Activated CD8-positive, alpha-beta T cell treated with anti-CD3 and anti-CD28 coated beads, Interleukin-2, amount 10 ng/mL, durations not matched to agents 7 days and 5 days (primary cell): ENCODE measurements at regions not wholly inside any gene's neighbourhood (a gene's known extent, or its start where the extent isn't known, plus 50 kb on each side); places are given as distances from the start of the nearest gene placed in this dataset.
"Not testable (repeated sequence)": the region's sequence is repeated elsewhere in the genome, so short reads cannot be mapped to it uniquely, and the experiment has no call there.

ENCODE experiments used
- ATAC-seq: fragments of 150-1000 bp; cut with Tn5 transposase; one replicate; pipeline ENCODE4 v1.10.0; 2021; ENCODE audit warnings: moderate library complexity
- CTCF ChIA-PET: fragments of 350-600 bp; sonication (Branson Sonifier 250); formaldehyde crosslinking; loops from one replicate; lab custom pipeline; 2021; ENCODE audit warnings: antibody characterized with exemption; lab: Charles Lee
- POLR2A ChIA-PET: fragments of 350-600 bp; sonication (Branson Sonifier 250); formaldehyde crosslinking; loops from one replicate; lab custom pipeline; 2021; ENCODE audit warnings: antibody characterized with exemption; lab: Charles Lee
- DNase-seq: peaks from one replicate; pipeline ENCODE4 v3.0.0-alpha.2; 2020
- H3K27ac Mint-ChIP-seq: one replicate; pipeline ENCODE4 v1.8.0; 2021; ENCODE audit warnings: mild to moderate bottlenecking, mixed read lengths
- H3K27me3 Mint-ChIP-seq: one replicate; pipeline ENCODE4 v1.8.0; 2021; ENCODE audit warnings: low read depth, mixed read lengths
- H3K36me3 Mint-ChIP-seq: one replicate; pipeline ENCODE4 v1.8.0; 2021; ENCODE audit warnings: low read depth, mixed read lengths
- H3K4me1 Mint-ChIP-seq: one replicate; pipeline ENCODE4 v1.8.0; 2021; ENCODE audit warnings: low read depth, mixed read lengths
- H3K4me3 Mint-ChIP-seq: one replicate; pipeline ENCODE4 v1.8.0; 2021; ENCODE audit warnings: mild to moderate bottlenecking, mixed read lengths
- H3K9me3 Mint-ChIP-seq: one replicate; pipeline ENCODE4 v1.8.0; 2022; ENCODE audit warnings: mixed read lengths; ENCODE audit not compliant: insufficient read depth

DNA sequence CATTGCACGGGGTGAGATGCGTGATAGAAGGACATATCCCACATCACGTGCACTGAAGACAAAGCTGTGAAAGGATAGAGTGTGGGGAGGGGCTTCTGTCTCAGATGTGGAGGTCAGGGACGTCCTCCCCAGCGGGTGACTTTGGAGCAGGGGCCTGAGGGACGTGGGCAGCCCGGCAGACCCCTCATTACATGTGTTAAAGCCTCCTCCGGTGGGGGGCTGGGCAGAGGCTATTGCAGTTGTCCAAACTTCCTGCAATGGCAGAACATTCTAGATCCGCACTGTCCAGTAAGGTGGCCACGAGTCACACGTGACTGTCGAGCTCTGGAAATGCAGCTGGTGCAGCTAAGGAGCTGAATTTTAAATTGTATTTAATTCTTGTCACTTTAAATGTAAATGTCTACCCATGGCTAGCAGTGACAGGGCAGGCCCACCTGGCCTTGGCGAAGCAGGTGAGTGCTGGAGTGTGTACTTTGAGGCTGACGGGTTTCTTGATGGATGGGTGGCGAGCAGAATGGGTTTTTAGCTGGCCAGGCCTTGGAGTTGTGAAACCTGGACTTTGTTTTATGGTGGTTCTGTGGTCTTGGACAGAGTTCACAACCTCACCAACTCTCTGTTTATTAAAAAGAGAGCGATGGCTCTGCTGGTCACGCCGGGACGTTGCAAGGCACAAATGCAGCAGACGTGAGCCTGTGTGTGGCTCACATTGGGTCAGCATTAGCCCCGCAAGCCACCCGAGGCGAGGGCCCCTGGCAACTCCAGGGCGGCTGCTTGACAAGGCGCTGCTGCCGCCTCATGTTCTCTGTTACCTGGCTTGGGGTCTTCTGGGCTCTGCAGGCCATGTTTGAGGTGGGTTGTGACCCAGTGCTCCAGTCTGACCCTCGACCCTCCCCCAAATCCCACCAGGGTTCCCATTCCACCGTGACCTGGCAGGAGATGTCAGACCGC lies 177.6 kb downstream of the NPIPB11 start:
- ATAC-seq, CTCF ChIA-PET, POLR2A ChIA-PET, H3K9me3 Mint-ChIP-seq, H3K27me3 Mint-ChIP-seq, H3K36me3 Mint-ChIP-seq, DNase-seq, H3K4me3 Mint-ChIP-seq, H3K27ac Mint-ChIP-seq: not testable (repeated sequence)
- H3K4me1 Mint-ChIP-seq, result peaks cover 15% of the 10 kb centered on the region

DNA sequence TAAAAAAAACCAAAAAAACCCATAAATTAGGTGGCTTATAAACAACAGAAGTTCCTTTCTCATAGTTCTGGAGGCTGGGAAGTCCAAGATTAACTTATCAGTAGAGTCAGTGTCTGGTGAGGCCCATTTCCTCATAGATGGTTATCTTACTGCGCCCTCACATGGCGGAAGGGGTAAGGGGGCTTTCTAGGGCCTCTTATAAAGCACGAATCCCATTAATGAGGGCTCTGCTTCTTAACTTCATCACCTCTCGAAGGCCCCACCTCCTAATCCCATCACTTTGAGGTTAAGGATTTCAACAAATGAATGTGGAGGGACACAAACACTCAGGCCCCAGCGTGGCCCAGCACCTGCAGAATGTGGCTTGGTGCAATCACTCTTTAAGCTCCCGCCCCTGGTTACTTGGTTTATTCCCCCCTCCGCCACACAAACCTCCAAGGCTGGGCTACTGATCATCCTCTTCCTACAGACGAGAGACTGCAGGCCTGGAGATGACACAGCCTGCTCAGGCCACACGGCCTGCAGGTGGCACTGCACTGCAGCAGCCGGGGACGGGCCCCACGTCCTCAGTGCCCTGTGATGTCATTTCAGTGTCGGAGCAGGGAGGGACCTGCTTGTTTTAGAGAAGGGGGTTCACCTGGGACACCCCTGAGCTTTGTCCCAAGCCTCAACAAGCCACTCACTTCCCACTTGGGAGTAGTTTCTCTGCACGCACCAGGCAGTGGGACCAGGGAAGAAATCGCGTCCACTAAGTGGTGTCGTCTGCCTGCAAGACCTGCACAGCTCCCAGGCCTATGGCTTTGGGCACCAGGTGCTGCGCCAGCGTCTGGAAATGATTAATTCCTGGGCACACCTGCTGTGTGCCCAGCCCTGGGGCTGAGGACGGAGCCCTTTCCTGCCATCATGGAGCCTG lies 178.5 kb downstream of the NPIPB11 start:
- POLR2A ChIA-PET, H3K4me3 Mint-ChIP-seq, H3K27me3 Mint-ChIP-seq, H3K9me3 Mint-ChIP-seq, H3K27ac Mint-ChIP-seq, CTCF ChIA-PET, H3K36me3 Mint-ChIP-seq: not testable (repeated sequence)
- peak; percentile 97 for ATAC-seq
- peak; percentile 73 for DNase-seq
- H3K4me1 Mint-ChIP-seq, result peaks cover 22% of the 10 kb centered on the region

DNA sequence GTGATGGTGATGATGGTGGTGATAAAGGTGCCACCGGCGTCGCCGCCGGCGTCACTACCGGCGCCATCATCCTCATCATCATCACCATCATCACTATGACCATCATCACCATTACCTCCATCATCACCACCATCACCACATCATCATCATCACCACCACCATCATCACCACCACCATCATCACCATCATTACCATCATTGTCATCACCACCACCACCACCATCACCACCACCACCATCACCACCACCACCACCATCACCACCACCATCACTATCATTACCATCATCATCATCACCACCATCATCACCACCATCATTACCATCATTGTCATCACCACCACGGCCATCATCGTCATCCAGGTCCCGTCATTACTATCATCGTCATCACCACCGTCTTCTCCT lies 179.7 kb downstream of the NPIPB11 start:
- Mint-ChIP-seq H3K27me3 (no peaks in the 10 kb centered on the region), H3K9me3 (no peaks in the 10 kb centered on the region), H3K4me3 (no peak overlapping the region), H3K36me3 (no peaks in the 10 kb centered on the region), H3K27ac (no peak overlapping the region), H3K4me1 (peaks cover 22% of the 10 kb centered on the region)
- ChIA-PET CTCF (no interaction called here), POLR2A (no interaction called here)
- ATAC-seq (no peak), DNase-seq (no peak)

DNA sequence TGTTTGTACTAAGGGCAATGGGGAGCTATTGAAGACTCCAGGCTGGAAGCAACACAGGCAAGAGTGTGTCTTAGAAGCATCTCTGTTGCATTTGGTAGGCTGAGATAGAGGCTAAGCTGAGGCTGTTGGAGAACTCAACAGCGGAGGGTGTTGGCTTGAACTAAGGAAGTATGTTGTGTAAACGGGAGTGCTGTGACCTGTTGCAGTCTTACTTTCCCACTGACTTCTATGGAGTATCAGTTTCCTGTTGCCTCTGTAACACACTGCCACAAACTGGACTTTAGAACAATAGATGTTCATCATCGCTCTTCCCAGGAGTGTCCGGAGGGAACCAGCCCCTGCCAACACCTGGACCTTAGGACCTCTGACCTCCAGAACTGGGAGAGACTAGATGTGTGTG lies 181.8 kb downstream of the NPIPB11 start:
- H3K27me3 Mint-ChIP-seq, CTCF ChIA-PET: not testable (repeated sequence)

DNA sequence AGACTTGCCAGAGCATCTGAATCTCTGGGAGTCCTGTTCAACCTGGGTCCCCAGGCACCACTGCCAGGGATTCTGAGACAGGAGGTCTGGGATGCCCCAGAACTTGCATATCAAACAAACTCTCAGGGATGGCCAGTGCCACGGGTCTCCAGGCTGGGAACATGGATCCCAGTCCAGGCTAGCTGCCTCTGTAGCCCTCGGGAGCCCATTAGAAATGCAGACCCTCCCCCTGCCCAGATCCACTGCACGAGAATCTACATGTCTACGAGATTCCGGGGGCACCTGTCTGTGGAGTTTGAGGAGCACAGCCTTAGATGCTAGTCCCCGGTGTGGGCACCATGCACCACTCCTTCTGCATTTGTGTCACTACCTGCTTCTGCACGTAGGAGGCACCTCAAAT lies 183.9 kb downstream of the NPIPB11 start:
- DNase-seq, H3K27me3 Mint-ChIP-seq, CTCF ChIA-PET, H3K9me3 Mint-ChIP-seq, H3K4me3 Mint-ChIP-seq, ATAC-seq, H3K27ac Mint-ChIP-seq, POLR2A ChIA-PET: not testable (repeated sequence)
- Mint-ChIP-seq H3K4me1 (peaks cover 13% of the 10 kb centered on the region), H3K36me3 (peaks cover 13% of the 10 kb centered on the region)

More for the DNA sequence above, 181.8 kb downstream of the NPIPB11 start:
- H3K4me1 Mint-ChIP-seq, result peaks cover 22% of the 10 kb centered on the region
- H3K4me3 Mint-ChIP-seq, H3K9me3 Mint-ChIP-seq, DNase-seq, H3K36me3 Mint-ChIP-seq, H3K27ac Mint-ChIP-seq, POLR2A ChIA-PET, ATAC-seq: not testable (repeated sequence)

DNA sequence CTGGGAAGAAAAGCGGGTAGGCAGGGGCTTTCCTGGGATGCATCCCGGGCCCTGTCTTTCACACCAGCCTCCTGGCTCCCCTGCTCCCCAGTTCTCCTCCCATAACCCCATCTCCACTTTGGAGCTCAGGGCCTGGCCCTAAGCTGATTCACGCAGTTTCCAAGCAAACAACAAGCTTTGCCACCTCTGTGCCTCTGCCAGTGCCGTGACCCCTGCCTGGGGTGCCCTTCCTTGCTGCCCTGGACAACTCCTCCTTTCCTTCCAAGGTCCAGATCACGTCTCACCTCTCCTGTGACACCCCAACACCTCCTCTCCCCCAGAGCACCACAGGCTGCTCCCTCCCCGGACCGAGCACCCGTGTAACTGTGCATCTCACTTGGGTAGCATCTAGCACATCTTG lies 184.5 kb downstream of the NPIPB11 start:
- DNase-seq, CTCF ChIA-PET, H3K9me3 Mint-ChIP-seq, H3K27ac Mint-ChIP-seq, ATAC-seq, POLR2A ChIA-PET, H3K27me3 Mint-ChIP-seq, H3K4me3 Mint-ChIP-seq: not testable (repeated sequence)
- Mint-ChIP-seq H3K4me1 (peaks cover 12% of the 10 kb centered on the region), H3K36me3 (peaks cover 13% of the 10 kb centered on the region)

DNA sequence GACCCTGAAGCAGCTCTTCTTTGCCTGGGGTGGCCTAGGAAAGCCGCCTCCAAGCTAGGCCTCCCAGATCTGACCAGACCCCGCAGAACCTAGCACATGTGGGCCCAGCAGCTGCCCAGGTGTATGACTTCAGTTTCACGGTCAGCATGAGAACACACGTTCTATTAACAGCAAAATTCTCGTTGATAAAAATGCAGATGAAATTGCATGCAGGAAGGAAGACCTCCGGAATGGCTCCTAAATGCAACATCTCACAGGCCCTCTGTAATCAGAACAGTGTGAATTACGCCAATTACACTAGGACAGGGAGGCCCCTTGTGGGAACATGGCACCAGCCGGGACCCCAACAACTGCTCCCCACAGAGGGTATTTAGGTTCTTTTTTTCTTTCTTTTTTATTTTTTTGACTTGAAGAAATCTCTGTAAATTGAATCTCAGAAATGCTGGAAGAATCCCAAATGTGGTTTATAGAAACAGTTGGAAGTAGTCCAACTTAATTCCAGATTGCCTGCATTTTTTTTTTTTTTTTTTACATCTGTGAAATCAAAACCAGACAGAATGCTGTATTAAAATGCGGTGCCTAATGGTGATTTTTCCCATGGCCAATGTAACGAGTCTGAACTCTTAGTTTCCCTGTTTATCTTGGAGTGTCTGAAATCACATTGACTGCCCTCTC lies 185.1 kb downstream of the NPIPB11 start:
- DNase-seq, result peak; percentile 1

DNA sequence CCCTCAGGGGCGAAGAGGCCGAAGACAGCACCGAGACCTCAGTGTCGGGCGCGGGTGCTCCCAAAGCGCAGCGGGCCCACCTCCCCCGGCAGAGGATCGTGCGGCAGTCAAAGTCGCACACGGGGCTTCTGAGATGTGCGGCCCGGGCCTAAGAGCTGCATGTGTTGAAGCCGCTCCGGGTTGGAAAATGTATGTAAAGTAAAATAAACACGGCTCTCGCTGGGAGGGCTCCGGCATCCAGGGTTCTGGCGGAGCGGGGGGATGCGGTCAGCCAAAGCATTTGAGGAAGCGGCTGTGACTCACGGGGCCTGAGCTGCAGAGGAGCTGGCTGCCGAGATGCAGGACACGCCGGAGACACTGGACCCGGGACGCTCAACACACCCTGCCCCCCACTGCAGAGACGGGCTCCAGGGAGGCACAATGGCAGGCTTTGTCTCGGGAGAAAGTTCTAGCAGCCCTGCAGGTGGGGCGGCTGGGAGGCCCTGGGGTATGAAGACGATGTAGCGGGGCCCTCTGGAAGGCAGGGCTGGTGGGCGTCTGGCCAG lies 185.8 kb downstream of the NPIPB11 start:
- ATAC-seq, POLR2A ChIA-PET: not testable (repeated sequence)

More for the DNA sequence above, 185.1 kb downstream of the NPIPB11 start:
- CTCF ChIA-PET, POLR2A ChIA-PET, H3K4me3 Mint-ChIP-seq, H3K27me3 Mint-ChIP-seq, H3K9me3 Mint-ChIP-seq, H3K27ac Mint-ChIP-seq, ATAC-seq: not testable (repeated sequence)
- Mint-ChIP-seq H3K36me3 (peaks cover 13% of the 10 kb centered on the region), H3K4me1 (peaks cover 12% of the 10 kb centered on the region)

DNA sequence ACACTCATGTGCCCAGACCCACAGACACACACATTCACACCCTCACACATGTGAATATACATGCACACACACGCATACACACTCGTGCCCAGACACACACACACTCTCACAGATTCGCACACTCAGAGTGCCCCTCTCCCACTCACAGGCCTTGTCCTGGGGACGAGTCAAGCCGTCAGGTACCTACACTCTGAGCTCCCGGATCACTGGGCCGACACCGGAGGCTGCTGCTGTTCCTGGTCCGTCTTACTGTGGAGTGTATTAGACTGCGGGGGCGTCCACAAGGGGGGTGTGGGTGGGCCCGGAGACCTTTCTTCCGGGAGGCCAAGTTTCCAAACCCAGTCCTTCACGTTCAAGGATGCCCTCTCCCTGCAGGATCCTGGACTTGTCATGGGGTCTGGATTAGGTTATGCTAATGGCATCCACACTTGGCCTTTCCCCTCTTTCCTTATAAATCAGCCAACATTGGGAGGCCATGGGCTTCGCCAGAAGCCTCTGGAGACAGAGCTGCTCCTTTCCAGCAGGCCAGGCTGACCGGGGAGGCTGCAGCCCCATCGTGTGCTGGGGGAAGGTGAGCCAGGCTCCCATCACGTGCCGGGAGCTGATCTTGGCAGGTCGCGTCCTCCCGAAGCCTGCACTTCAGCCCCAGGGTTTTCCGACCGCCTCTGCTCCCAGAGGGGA lies 186.4 kb downstream of the NPIPB11 start:
- POLR2A ChIA-PET, DNase-seq, H3K27me3 Mint-ChIP-seq, H3K4me3 Mint-ChIP-seq, ATAC-seq, H3K9me3 Mint-ChIP-seq, H3K27ac Mint-ChIP-seq, CTCF ChIA-PET: not testable (repeated sequence)
- Mint-ChIP-seq H3K4me1 (peaks cover 12% of the 10 kb centered on the region), H3K36me3 (peaks cover 13% of the 10 kb centered on the region)

More for the DNA sequence above, 185.8 kb downstream of the NPIPB11 start:
- peaks cover 13% of the 10 kb centered on the region for H3K36me3 Mint-ChIP-seq
- peak; percentile 1 for DNase-seq
- H3K4me1 Mint-ChIP-seq, result peaks cover 12% of the 10 kb centered on the region
- H3K9me3 Mint-ChIP-seq, H3K27ac Mint-ChIP-seq, H3K27me3 Mint-ChIP-seq, CTCF ChIA-PET, H3K4me3 Mint-ChIP-seq: not testable (repeated sequence)

DNA sequence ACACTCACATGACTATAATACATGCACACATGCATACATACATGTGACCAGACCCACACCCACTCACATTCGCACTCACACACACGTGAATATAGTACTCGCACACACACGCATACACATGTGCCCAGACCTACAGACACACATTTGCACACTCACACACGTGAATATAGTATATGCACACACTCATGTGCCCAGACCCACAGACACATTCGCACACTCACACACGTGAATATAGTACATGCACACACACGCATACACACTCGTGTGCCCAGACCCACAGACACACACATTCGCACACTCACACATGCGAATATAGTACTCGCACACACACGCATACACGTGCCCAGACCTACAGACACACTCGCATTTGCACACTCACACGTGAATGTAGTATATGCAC lies 186.9 kb downstream of the NPIPB11 start:
- Mint-ChIP-seq H3K4me1 (peaks cover 12% of the 10 kb centered on the region), H3K36me3 (peaks cover 13% of the 10 kb centered on the region)
- H3K4me3 Mint-ChIP-seq, ATAC-seq, H3K27ac Mint-ChIP-seq, H3K27me3 Mint-ChIP-seq, H3K9me3 Mint-ChIP-seq, CTCF ChIA-PET, DNase-seq, POLR2A ChIA-PET: not testable (repeated sequence)

DNA sequence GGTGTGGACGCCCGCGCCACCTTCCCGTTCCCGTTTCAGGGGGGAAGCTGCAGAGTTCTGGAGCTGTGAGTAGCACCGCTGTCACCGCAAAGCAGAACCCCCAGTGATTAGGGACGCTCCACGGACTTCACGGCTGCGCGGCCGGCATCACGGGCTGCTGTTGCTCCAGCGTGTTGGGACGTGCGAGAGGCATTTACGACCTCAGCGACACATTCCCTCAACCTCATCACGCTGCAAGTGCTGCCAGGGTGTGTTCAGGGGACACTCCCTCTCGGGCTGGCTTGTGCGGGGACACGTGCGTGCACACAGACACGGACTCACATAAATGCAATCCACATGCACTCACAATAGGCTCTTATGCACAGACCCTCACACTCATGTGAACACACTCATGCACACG lies 187.9 kb downstream of the NPIPB11 start:
- H3K4me3 Mint-ChIP-seq, H3K27me3 Mint-ChIP-seq, H3K27ac Mint-ChIP-seq, CTCF ChIA-PET, DNase-seq, ATAC-seq, H3K9me3 Mint-ChIP-seq, POLR2A ChIA-PET, H3K4me1 Mint-ChIP-seq: not testable (repeated sequence)
- H3K36me3 Mint-ChIP-seq, result peaks cover 13% of the 10 kb centered on the region
